ENCODE measurements at regions not wholly inside any gene's neighbourhood (a gene's known extent, or its start where the extent isn't known, plus 50 kb on each side); places are given as distances from the start of the nearest gene placed in this dataset.
A peak's percentile ranks its signal among the peaks of the same experiment; 100 is the strongest.

- TF ChIP-seq CTCF (IDR thresholded peaks at IDR 0.05; ENCODE audit: low read length, missing control alignments): no peak
- no peak overlapping the region for H3K4me3 ChIP-seq (replicated peaks; ENCODE audit: low read depth, low read length)
- DNase-seq (ENCODE audit: low read depth): peak; percentile 71
Measured at GRCh38 chrX:96436105-96436504, 248.5 kb upstream of the DIAPH2 start.

GRCh38 chrX:96438803-96439202 is 245.8 kb upstream of the DIAPH2 start:
- TF ChIP-seq CTCF (IDR thresholded peaks at IDR 0.05; ENCODE audit: low read length, missing control alignments): no peak
- DNase-seq (ENCODE audit: low read depth): no peak
- no peak overlapping the region for H3K4me3 ChIP-seq (replicated peaks; ENCODE audit: low read depth, low read length)

- H3K4me3 ChIP-seq (replicated peaks; ENCODE audit: low read depth, low read length): no peak overlapping the region
- DNase-seq (ENCODE audit: low read depth): peak; percentile 69
- no peak for TF ChIP-seq CTCF (IDR thresholded peaks at IDR 0.05; ENCODE audit: low read length, missing control alignments)
Measured at GRCh38 chrX:96440941-96441340, 243.7 kb upstream of the DIAPH2 start.

- no peak for DNase-seq (ENCODE audit: low read depth)
- H3K4me3 ChIP-seq (replicated peaks; ENCODE audit: low read depth, low read length): no peak overlapping the region
- no peak for TF ChIP-seq CTCF (IDR thresholded peaks at IDR 0.05; ENCODE audit: low read length, missing control alignments)
Measured at GRCh38 chrX:96445531-96446065, 239.0 kb upstream of the DIAPH2 start.

GRCh38 chrX:96446524-96446923 is 238.1 kb upstream of the DIAPH2 start:
- H3K4me3 ChIP-seq (replicated peaks; ENCODE audit: low read depth, low read length): no peak overlapping the region
- no peak for DNase-seq (ENCODE audit: low read depth)
- TF ChIP-seq CTCF (IDR thresholded peaks at IDR 0.05; ENCODE audit: low read length, missing control alignments): no peak

GRCh38 chrX:96447161-96447560 is 237.5 kb upstream of the DIAPH2 start:
- TF ChIP-seq CTCF (IDR thresholded peaks at IDR 0.05; ENCODE audit: low read length, missing control alignments): no peak
- H3K4me3 ChIP-seq (replicated peaks; ENCODE audit: low read depth, low read length): no peak overlapping the region
- no peak for DNase-seq (ENCODE audit: low read depth)

GRCh38 chrX:96449191-96449590 is 235.5 kb upstream of the DIAPH2 start:
- H3K4me3 ChIP-seq (replicated peaks; ENCODE audit: low read depth, low read length): no peak overlapping the region
- no peak for TF ChIP-seq CTCF (IDR thresholded peaks at IDR 0.05; ENCODE audit: low read length, missing control alignments)
- no peak for DNase-seq (ENCODE audit: low read depth)

Data from fibroblast of pulmonary artery (primary cell).